Testis (tissue), 2 donors: ENCODE measurements at regions not wholly inside any gene's neighbourhood (a gene's known extent, or its start where the extent isn't known, plus 50 kb on each side); places are given as distances from the start of the nearest gene placed in this dataset.
"Not testable (repeated sequence)": the region's sequence is repeated elsewhere in the genome, so short reads cannot be mapped to it uniquely, and the experiment has no call there.

Source experiments
- DNase-seq: peaks from one replicate; pipeline ENCODE4 v3.0.0-alpha.2; 2019
- H3K27ac ChIP-seq, 2 donors: fragments of 200-600 bp; sonication (generic); one replicate each; pipeline ENCODE4 v1.5.1; 2019
- H3K27me3 ChIP-seq: fragments of 200-600 bp; sonication (generic); one replicate; pipeline ENCODE4 v1.5.1; 2019
- H3K36me3 ChIP-seq: fragments of 200-600 bp; sonication (generic); one replicate; pipeline ENCODE4 v1.5.1; 2017; ENCODE audit warnings: low read depth; ENCODE audit errors: missing control alignments
- H3K4me1 ChIP-seq: fragments of 200-600 bp; sonication (generic); one replicate; pipeline ENCODE4 v1.5.1; 2019
- H3K4me3 ChIP-seq, 2 donors: fragments of 200-600 bp; sonication (generic); one replicate each; pipeline ENCODE4 v1.5.1; 2017 to 2019
- H3K9me3 ChIP-seq: fragments of 200-600 bp; sonication (generic); one replicate; pipeline ENCODE4 v1.5.1; 2017
- POLR2A ChIP-seq: fragments of 450-650 bp; IDR thresholded peaks from one replicate; pipeline ENCODE4 v1.6.1; 2017; ENCODE audit warnings: antibody characterized with exemption, mild to moderate bottlenecking, moderate library complexity
- WGBS, 2 donors: methylation state at CpG; one replicate each; pipeline ENCODE4 v1.1.5; 2018; 5-methylcytosine and 5-hydroxymethylcytosine counted together
- intact Hi-C: fragments of 100-400 bp; cut with DNase I; formaldehyde crosslinking; loops from one replicate; pipeline ENCODE4 v1.15.1; 2023; ENCODE audit warnings: low total_unique reads
- TF ChIP-seq, protein P1 (sequence below), 3 experiments: fragments of 450-650 bp in 2 of 3; fragments of 200-600 bp in 1 of 3; sonication (generic) in 1 of 3; IDR thresholded peaks; one replicate each; pipeline ENCODE4 v1.5.1; 2016 to 2019; ENCODE audit warnings: antibody characterized with exemption in 3 of 3, mild to moderate bottlenecking in 2 of 3, moderate library complexity in 1 of 3

DNA sequence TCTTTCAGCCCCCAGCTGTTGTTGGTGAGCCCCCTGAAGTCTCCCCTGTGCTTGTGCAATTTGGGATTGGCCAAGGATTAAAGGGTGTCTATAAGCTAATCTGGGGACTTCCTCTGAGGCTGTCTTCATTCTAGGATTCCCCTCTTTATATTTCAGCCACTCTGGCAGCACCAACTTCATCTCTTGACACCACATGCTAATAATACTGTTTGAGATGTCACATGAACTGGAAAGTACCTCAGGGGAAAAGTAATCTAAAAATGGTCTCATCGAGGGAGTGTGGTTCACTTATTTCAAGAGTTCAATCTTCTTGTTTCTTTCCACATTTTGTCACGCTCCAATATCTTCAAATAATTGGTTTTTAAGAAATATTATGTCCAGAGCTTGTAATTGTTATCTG lies 279.2 kb upstream of the TMC3 start:
- TF ChIP-seq, protein P1, sequence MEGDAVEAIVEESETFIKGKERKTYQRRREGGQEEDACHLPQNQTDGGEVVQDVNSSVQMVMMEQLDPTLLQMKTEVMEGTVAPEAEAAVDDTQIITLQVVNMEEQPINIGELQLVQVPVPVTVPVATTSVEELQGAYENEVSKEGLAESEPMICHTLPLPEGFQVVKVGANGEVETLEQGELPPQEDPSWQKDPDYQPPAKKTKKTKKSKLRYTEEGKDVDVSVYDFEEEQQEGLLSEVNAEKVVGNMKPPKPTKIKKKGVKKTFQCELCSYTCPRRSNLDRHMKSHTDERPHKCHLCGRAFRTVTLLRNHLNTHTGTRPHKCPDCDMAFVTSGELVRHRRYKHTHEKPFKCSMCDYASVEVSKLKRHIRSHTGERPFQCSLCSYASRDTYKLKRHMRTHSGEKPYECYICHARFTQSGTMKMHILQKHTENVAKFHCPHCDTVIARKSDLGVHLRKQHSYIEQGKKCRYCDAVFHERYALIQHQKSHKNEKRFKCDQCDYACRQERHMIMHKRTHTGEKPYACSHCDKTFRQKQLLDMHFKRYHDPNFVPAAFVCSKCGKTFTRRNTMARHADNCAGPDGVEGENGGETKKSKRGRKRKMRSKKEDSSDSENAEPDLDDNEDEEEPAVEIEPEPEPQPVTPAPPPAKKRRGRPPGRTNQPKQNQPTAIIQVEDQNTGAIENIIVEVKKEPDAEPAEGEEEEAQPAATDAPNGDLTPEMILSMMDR (IDR thresholded peaks at IDR 0.05): no peak
- TF ChIP-seq POLR2A: no peak
- intact Hi-C loops: no loop called here
- no peaks in the 10 kb centered on the region for H3K9me3 ChIP-seq
- no peaks in the 10 kb centered on the region for H3K4me1 ChIP-seq
- H3K4me3 ChIP-seq: no peak overlapping the region
- WGBS, 2 donors: 88 to 91% methylated on average over 2 of the region's 2 CpGs
- no peaks in the 10 kb centered on the region for H3K27me3 ChIP-seq
- no peaks in the 10 kb centered on the region for H3K36me3 ChIP-seq
- DNase-seq: no peak
- no peak overlapping the region for H3K27ac ChIP-seq

DNA sequence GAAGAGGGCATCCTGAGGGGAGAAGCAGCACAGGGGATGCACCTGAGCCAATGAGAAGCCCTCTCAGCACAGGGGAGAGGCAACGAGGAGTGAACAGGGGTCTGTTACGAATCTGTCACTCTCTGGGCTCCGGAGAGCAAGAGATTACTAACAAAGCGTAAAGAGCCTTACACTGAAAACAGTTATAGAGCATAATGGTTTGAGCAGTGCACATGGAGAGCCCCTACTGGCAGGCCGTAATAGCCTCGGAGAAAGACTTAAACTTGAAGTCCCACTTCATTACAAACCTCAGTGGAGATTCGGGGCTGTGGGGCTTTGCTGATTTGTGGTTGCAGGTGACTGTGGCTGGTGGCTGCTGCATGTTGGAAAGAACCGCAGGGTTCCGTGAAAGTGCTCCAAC lies 271.5 kb upstream of the TMC3 start:
- WGBS, 2 donors: 65 to 68% methylated on average over 9 of the region's 9 CpGs
- H3K4me3 ChIP-seq: no peak overlapping the region
- no peak overlapping the region for H3K27ac ChIP-seq
- DNase-seq: no peak
- H3K36me3 ChIP-seq: no peaks in the 10 kb centered on the region
- intact Hi-C loops: no loop called here
- H3K9me3 ChIP-seq: no peaks in the 10 kb centered on the region
- H3K4me1 ChIP-seq: no peaks in the 10 kb centered on the region
- TF ChIP-seq POLR2A: no peak
- TF ChIP-seq, protein P1 (IDR thresholded peaks at IDR 0.05): no peak
- H3K27me3 ChIP-seq: no peaks in the 10 kb centered on the region

DNA sequence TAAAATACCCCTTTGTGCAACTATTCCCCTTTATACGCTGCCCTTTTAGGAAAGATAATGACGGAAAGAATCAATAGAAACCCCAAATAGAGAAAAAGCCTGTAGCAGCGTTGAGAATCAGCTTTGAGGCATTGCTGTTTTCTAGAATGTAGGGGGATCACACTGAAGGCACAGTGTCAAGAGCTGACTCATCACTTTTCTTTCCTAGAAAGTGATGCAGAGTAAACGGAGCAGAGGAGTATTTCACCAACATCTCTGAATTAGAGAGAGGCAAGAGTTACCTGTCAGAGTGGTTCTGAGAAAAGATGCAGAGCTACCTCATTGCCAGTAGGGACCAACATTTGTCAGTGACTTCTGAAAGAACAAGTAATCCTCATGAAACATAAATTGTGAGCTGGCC lies 269.8 kb upstream of the TMC3 start:
- 81 to 85% methylated on average over 4 of the region's 4 CpGs for WGBS, 2 donors
- DNase-seq: no peak
- TF ChIP-seq, protein P1 (IDR thresholded peaks at IDR 0.05): no peak
- no peak for TF ChIP-seq POLR2A
- no peaks in the 10 kb centered on the region for H3K9me3 ChIP-seq
- intact Hi-C loops: no loop called here
- H3K4me3 ChIP-seq: no peak overlapping the region
- H3K27ac ChIP-seq: no peak overlapping the region
- no peaks in the 10 kb centered on the region for H3K36me3 ChIP-seq
- no peaks in the 10 kb centered on the region for H3K4me1 ChIP-seq
- H3K27me3 ChIP-seq: no peaks in the 10 kb centered on the region

DNA sequence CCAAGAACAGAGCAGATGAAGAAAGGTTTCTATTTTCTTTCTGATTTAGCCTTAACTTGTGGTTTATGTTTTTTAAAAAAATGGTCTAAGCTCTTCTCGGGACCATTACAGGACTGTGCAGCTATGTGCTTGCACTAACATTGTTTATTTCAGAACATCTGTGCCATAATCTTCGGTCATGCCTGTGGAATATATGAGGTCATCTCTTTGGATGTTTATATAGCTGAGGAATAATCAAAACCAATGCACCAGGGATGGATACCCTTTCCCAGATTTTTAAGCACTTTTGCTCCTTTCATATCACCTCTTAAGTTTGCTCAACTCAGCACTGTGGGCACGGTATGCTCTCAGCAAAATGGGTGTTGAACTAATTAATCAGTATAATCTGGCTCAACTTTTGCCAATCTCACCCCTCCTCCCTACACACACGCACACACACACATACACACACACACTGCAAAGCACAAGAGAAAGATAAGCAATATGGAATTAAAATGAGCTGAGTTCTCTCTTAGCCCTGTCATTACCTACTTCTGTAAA lies 268.5 kb upstream of the TMC3 start:
- H3K4me1 ChIP-seq: no peaks in the 10 kb centered on the region
- no peak overlapping the region for H3K27ac ChIP-seq
- H3K27me3 ChIP-seq: no peaks in the 10 kb centered on the region
- H3K4me3 ChIP-seq: no peak overlapping the region
- WGBS, 2 donors: 78 to 82% methylated on average over 4 of the region's 4 CpGs
- no peaks in the 10 kb centered on the region for H3K9me3 ChIP-seq
- no peaks in the 10 kb centered on the region for H3K36me3 ChIP-seq
- DNase-seq: no peak
- intact Hi-C loops: no loop called here
- no peak for TF ChIP-seq POLR2A
- TF ChIP-seq, protein P1 (IDR thresholded peaks at IDR 0.05): no peak

DNA sequence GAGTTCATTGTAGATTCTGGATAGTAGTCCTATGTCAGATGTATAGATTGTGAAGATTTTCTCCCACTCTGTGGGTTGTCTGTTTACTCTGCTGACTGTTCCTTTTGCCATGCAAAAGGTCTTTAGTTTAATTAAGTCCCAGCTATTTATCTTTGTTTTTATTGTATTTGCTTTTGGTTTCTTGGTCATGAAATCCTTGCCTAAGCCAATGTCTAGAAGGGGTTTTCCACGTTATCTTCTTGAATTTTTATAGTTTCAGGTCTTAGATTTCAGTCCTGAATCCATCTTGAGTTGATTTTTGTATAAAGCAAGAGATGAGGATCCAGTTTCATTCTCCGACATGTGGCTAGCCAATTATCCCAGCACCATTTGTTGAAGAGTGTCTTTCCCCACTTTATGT lies 262.1 kb upstream of the TMC3 start:
- H3K9me3 ChIP-seq, H3K4me3 ChIP-seq, intact Hi-C loops, DNase-seq, H3K4me1 ChIP-seq, H3K27ac ChIP-seq, H3K36me3 ChIP-seq, H3K27me3 ChIP-seq: not testable (repeated sequence)
- WGBS, 2 donors: 83 to 93% methylated on average over 2 of the region's 2 CpGs
